22Rv1 (cell line): ENCODE measurements at regions not wholly inside any gene's neighbourhood (a gene's known extent, or its start where the extent isn't known, plus 50 kb on each side); places are given as distances from the start of the nearest gene placed in this dataset.

Experiments used
- H3K27ac ChIP-seq: fragments of 450-650 bp; 2 replicates; pipeline ENCODE4 v1.5.1; 2017
- CTCF ChIP-seq: fragments of 450-650 bp; IDR thresholded peaks from 2 replicates; pipeline ENCODE4 v1.5.1; 2017; ENCODE audit warnings: mild to moderate bottlenecking
- ZFX ChIP-seq: fragments of 450-650 bp; IDR thresholded peaks from 2 replicates; pipeline ENCODE4 v1.6.1; 2017; ENCODE audit warnings: antibody characterized with exemption, borderline replicate concordance

DNA sequence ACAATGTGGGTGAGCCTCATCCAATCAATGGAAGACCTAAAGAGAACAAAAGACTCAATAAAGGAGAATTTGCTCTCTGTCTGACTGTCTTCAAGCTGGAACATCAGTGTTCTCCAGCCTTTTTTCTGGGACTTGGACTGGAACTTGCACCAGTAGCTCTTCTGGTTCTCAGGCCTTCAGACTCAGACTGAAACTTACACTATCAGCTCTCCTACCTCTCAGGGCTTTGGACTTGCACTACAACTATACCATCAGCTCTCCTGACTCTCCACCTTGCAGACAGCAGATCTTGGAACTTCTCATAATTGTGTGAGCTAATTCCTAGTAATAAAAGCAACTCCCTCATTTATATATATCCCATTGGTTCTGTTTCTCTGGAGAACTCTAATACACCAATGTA lies 185.9 kb downstream of the SMIM20 start:
- TF ChIP-seq ZFX (no peak), CTCF (no peak)
- H3K27ac ChIP-seq: no peak overlapping the region

DNA sequence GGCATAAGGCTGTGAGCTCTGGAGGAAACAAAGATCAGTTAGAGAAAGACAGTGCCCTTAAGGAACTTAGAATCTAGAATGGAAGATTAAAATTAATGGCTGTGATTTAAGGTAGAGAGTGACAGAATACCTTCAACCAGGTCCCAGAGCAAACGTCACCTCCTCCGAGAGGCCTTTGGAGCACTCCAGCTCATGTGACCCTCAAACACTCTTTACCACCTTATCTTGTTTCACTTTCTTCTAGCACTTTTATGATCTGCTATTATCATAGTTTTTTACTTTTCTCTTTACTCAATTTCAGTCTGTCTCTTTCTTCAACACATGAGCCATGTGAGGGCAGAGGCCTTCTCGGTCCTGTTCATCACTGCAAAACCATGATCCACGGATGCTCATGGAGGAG lies 187.0 kb downstream of the SMIM20 start:
- no peak overlapping the region for H3K27ac ChIP-seq
- TF ChIP-seq ZFX (no peak), CTCF (no peak)

DNA sequence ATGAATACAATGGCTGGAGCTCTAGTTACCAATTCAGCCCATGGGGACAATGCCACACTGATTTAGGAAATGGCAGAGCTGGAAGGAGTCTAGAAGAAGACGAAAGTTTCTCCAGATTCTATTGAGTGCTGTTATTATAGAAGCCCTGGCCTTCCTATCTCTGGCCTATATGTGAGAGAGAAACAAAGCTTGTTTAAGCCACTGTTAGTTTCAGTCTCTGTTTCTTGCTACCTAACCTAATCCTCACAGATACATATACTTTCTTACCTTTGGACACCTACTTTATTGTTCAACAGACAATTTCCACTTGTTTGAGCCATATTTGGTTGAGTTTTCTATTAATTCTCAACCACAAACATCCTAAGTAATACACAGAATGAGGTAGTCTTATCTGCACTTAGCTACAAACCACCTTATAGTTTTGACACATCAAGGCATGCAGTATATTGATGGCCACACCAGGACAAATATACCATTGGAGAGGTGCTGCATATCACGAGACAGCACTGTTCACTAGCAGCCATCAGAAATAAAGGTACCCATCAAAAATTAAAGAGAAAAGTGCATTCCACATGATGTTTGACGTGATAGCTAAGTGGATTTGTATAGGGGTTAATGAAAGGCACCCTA lies 190.2 kb downstream of the SMIM20 start:
- H3K27ac ChIP-seq: no peak overlapping the region
- TF ChIP-seq CTCF (no peak), ZFX (no peak)

- TF ChIP-seq CTCF: no peak
These were observed 191.3 kb downstream of the SMIM20 start for GRCh38 chr4:26105337-26105736.

GRCh38 chr4:26105815-26106699 lies 192.0 kb downstream of the SMIM20 start:
- TF ChIP-seq ZFX: no peak
- no peak for TF ChIP-seq CTCF
- no peak overlapping the region for H3K27ac ChIP-seq

More at GRCh38 chr4:26105337-26105736, 191.3 kb downstream of the SMIM20 start:
- no peak overlapping the region for H3K27ac ChIP-seq

- no peak for TF ChIP-seq CTCF
- no peak for TF ChIP-seq ZFX
- no peak overlapping the region for H3K27ac ChIP-seq
These were observed 192.8 kb downstream of the SMIM20 start for GRCh38 chr4:26106776-26107175.

DNA sequence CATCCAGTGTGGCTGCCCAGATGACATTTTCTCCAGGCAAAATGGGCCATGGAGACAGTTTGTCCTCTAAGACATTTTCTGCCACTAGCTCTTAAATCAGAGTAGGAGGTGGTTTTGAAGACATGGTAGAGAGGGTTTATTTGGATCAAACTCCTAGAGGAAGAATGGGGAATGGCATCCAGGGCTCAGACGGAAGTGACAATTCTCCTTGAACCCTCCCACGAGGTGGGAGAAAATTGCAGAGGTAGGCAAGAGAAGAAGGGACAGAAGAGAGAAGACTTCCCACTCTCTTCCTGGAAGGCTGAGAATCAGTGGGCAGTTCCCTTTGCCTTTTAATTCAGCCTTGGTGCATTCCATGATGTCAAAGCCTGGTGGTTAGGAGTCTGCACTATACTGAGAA lies 194.0 kb downstream of the SMIM20 start:
- TF ChIP-seq CTCF: no peak
- no peak for TF ChIP-seq ZFX
- no peak overlapping the region for H3K27ac ChIP-seq
